ENCODE measurements at regions not wholly inside any gene's neighbourhood (a gene's known extent, or its start where the extent isn't known, plus 50 kb on each side); places are given as distances from the start of the nearest gene placed in this dataset.

- Histone ChIP-seq H2AFZ (ENCODE audit: low read depth, low read length) (no peak overlapping the region), H3K4me2 (ENCODE audit: low read length) (no peak overlapping the region), H3F3A (ENCODE audit: insufficient read depth, low read length, poor library complexity, severe bottlenecking) (no peaks in the 10 kb centered on the region), H3K9ac (ENCODE audit: low read length) (no peak overlapping the region), H4K20me1 (ENCODE audit: insufficient read depth) (no peaks in the 10 kb centered on the region), H3K9me2 (ENCODE audit: insufficient read depth, low read length) (no peaks in the 10 kb centered on the region), H3K27me3 (ENCODE audit: insufficient read depth, low read depth, low read length) (no peaks in the 10 kb centered on the region), H3K4me3 (ENCODE audit: low read length) (no peak overlapping the region), H3K79me2 (replicated peaks; ENCODE audit: insufficient read depth, low read length) (no peaks in the 10 kb centered on the region), H3K36me3 (ENCODE audit: insufficient read depth, low read length) (no peaks in the 10 kb centered on the region), H3K27ac (ENCODE audit: low read length) (no peak overlapping the region), H3K9me3 (ENCODE audit: low read length) (peaks cover 8% of the 10 kb centered on the region)
- no peak for TF ChIP-seq RAD21 (conservative IDR thresholded peaks at IDR 0.05)
- TF ChIP-seq, protein P1, sequence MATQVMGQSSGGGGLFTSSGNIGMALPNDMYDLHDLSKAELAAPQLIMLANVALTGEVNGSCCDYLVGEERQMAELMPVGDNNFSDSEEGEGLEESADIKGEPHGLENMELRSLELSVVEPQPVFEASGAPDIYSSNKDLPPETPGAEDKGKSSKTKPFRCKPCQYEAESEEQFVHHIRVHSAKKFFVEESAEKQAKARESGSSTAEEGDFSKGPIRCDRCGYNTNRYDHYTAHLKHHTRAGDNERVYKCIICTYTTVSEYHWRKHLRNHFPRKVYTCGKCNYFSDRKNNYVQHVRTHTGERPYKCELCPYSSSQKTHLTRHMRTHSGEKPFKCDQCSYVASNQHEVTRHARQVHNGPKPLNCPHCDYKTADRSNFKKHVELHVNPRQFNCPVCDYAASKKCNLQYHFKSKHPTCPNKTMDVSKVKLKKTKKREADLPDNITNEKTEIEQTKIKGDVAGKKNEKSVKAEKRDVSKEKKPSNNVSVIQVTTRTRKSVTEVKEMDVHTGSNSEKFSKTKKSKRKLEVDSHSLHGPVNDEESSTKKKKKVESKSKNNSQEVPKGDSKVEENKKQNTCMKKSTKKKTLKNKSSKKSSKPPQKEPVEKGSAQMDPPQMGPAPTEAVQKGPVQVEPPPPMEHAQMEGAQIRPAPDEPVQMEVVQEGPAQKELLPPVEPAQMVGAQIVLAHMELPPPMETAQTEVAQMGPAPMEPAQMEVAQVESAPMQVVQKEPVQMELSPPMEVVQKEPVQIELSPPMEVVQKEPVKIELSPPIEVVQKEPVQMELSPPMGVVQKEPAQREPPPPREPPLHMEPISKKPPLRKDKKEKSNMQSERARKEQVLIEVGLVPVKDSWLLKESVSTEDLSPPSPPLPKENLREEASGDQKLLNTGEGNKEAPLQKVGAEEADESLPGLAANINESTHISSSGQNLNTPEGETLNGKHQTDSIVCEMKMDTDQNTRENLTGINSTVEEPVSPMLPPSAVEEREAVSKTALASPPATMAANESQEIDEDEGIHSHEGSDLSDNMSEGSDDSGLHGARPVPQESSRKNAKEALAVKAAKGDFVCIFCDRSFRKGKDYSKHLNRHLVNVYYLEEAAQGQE (IDR thresholded peaks at IDR 0.05; ENCODE audit: borderline replicate concordance) = no peak
- no peak for TF ChIP-seq SMC3 (conservative IDR thresholded peaks at IDR 0.05; ENCODE audit: poor library complexity)
- TF ChIP-seq CTCF (IDR thresholded peaks at IDR 0.05; ENCODE audit: poor library complexity, severe bottlenecking) = no peak
- TF ChIP-seq MXI1 (conservative IDR thresholded peaks at IDR 0.05; ENCODE audit: poor library complexity, severe bottlenecking) = no peak
- no peak for TF ChIP-seq TAF1 (IDR thresholded peaks at IDR 0.05; ENCODE audit: low read depth)
- TF ChIP-seq EP300 (conservative IDR thresholded peaks at IDR 0.05; ENCODE audit: poor library complexity, severe bottlenecking) = no peak
- TF ChIP-seq POLR2AphosphoS5 (IDR thresholded peaks at IDR 0.05) = no peak
- no peak for TF ChIP-seq EZH2 (IDR thresholded peaks at IDR 0.05; ENCODE audit: borderline replicate concordance, insufficient read depth, low read length, poor library complexity, severe bottlenecking)
Observed at GRCh38 chr10:121002586-121003205, 151.5 kb downstream of the WDR11 start.

- H3K4me2 ChIP-seq (ENCODE audit: low read length) = no peak overlapping the region
- TF ChIP-seq, protein P1 (IDR thresholded peaks at IDR 0.05; ENCODE audit: borderline replicate concordance) = no peak
- TF ChIP-seq POLR2AphosphoS5 (IDR thresholded peaks at IDR 0.05) (no peak), TAF1 (IDR thresholded peaks at IDR 0.05; ENCODE audit: low read depth) (no peak), RAD21 (conservative IDR thresholded peaks at IDR 0.05) (no peak), CTCF (IDR thresholded peaks at IDR 0.05; ENCODE audit: poor library complexity, severe bottlenecking) (no peak), EZH2 (IDR thresholded peaks at IDR 0.05; ENCODE audit: borderline replicate concordance, insufficient read depth, low read length, poor library complexity, severe bottlenecking) (no peak), SMC3 (conservative IDR thresholded peaks at IDR 0.05; ENCODE audit: poor library complexity) (no peak), MXI1 (conservative IDR thresholded peaks at IDR 0.05; ENCODE audit: poor library complexity, severe bottlenecking) (no peak), EP300 (conservative IDR thresholded peaks at IDR 0.05; ENCODE audit: poor library complexity, severe bottlenecking) (no peak)
Observed at GRCh38 chr10:121005948-121006587, 154.9 kb downstream of the WDR11 start.

More at GRCh38 chr10:121005948-121006587, 154.9 kb downstream of the WDR11 start:
- Histone ChIP-seq H3K9ac (ENCODE audit: low read length) (no peak overlapping the region), H2AFZ (ENCODE audit: low read depth, low read length) (no peak overlapping the region), H3F3A (ENCODE audit: insufficient read depth, low read length, poor library complexity, severe bottlenecking) (no peaks in the 10 kb centered on the region), H3K36me3 (ENCODE audit: insufficient read depth, low read length) (no peaks in the 10 kb centered on the region), H3K27ac (ENCODE audit: low read length) (no peak overlapping the region), H3K9me3 (ENCODE audit: low read length) (peaks cover 8% of the 10 kb centered on the region), H3K27me3 (ENCODE audit: insufficient read depth, low read depth, low read length) (no peaks in the 10 kb centered on the region), H4K20me1 (ENCODE audit: insufficient read depth) (no peaks in the 10 kb centered on the region), H3K9me2 (ENCODE audit: insufficient read depth, low read length) (no peaks in the 10 kb centered on the region), H3K4me3 (ENCODE audit: low read length) (no peak overlapping the region), H3K79me2 (replicated peaks; ENCODE audit: insufficient read depth, low read length) (no peaks in the 10 kb centered on the region)
